Subcutaneous abdominal adipose tissue (tissue), 5 donors: ENCODE measurements at regions not wholly inside any gene's neighbourhood (a gene's known extent, or its start where the extent isn't known, plus 50 kb on each side); places are given as distances from the start of the nearest gene placed in this dataset.

ENCODE experiments used
- H3K27ac ChIP-seq: one replicate; pipeline ENCODE4 v1.7.0; 2013; ENCODE audit warnings: low read depth, mild to moderate bottlenecking, inconsistent platforms, low read length, moderate library complexity
- H3K27me3 ChIP-seq, 5 donors: one replicate each; pipeline ENCODE4 v1.7.0; 2013; ENCODE audit warnings: low read length in 5 of 5, inconsistent platforms in 1 of 5; ENCODE audit not compliant: control insufficient read depth in 5 of 5, insufficient read depth in 4 of 5
- H3K36me3 ChIP-seq, 5 donors: one replicate each; pipeline ENCODE4 v1.7.0; 2013; ENCODE audit warnings: low read length in 5 of 5; ENCODE audit not compliant: control insufficient read depth in 5 of 5, insufficient read depth in 5 of 5
- H3K4me1 ChIP-seq, 5 donors: one replicate each; pipeline ENCODE4 v1.7.0; 2013; ENCODE audit warnings: low read length in 5 of 5, mild to moderate bottlenecking in 3 of 5, moderate library complexity in 1 of 5; ENCODE audit not compliant: control insufficient read depth in 5 of 5, insufficient read depth in 5 of 5
- H3K4me3 ChIP-seq, 5 donors: one replicate each; pipeline ENCODE4 v1.7.0; 2013; ENCODE audit warnings: low read length in 5 of 5, low read depth in 1 of 5
- H3K9ac ChIP-seq, 5 donors: one replicate each; pipeline ENCODE4 v1.7.0; 2013; ENCODE audit warnings: low read length in 5 of 5, mild to moderate bottlenecking in 4 of 5, moderate library complexity in 3 of 5
- H3K9me3 ChIP-seq, 5 donors: one replicate each; pipeline ENCODE4 v1.7.0; 2013; ENCODE audit warnings: low read length in 5 of 5; ENCODE audit not compliant: control insufficient read depth in 5 of 5
- donor health status: healthy.
- donor health status: healthy.
- donor health status: healthy.
- donor health status: healthy.
- donor health status: healthy.

DNA sequence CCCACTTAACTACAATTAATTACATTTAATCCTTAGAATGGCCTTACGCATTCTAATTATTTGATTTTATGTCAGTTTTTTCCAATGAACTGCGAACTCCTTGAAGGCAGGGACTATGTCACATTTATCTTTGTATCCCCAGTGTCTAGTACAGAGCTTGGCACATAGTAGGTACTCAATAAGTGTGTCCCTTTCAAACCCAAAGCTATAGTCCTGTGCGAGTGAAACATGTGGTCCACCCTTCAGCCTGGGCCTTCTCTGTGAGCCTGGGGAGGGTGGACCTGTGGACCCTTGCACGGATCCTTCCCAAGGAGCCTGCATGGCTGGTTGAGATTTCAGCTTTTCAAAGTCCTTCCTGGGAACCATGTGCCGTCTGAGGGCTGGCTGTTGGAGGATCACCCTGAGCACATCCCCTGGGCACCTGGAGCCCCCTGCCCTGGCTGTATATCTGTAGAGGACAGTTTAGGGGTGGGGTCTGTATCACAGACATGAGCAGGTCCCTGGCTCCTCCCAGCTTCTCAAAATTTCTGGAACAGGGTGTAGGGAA lies 103.1 kb downstream of the IER5 start:
- Histone ChIP-seq H3K9ac (no peak overlapping the region), H3K36me3 (no peaks in the 10 kb centered on the region), H3K4me1 (peaks cover 0 to 9% (median 8%) of the 10 kb centered on the region in 5 donors), H3K27ac (no peak overlapping the region), H3K4me3 (no peak overlapping the region), H3K27me3 (peaks cover 0 to 9% (median 4%) of the 10 kb centered on the region in 5 donors), H3K9me3 (no peaks in the 10 kb centered on the region)

GRCh38 chr1:181192316-181192715 lies 103.8 kb downstream of the IER5 start:
- peaks cover 0 to 9% (median 8%) of the 10 kb centered on the region in 5 donors for H3K4me1 ChIP-seq
- no peaks in the 10 kb centered on the region for H3K36me3 ChIP-seq
- H3K27ac ChIP-seq = no peak overlapping the region
- peak overlapping the region in 1 of 5 donors; percentile 15 for H3K9ac ChIP-seq
- H3K4me3 ChIP-seq = no peak overlapping the region
- H3K9me3 ChIP-seq = no peaks in the 10 kb centered on the region
- peaks cover 0 to 9% (median 4%) of the 10 kb centered on the region in 5 donors for H3K27me3 ChIP-seq

GRCh38 chr1:181202986-181203555 lies 114.6 kb downstream of the IER5 start:
- Histone ChIP-seq H3K27ac (no peak overlapping the region), H3K9me3 (no peaks in the 10 kb centered on the region), H3K4me1 (no peaks in the 10 kb centered on the region), H3K4me3 (no peak overlapping the region), H3K36me3 (no peaks in the 10 kb centered on the region), H3K9ac (no peak overlapping the region), H3K27me3 (peaks cover 0 to 8% (median 0%) of the 10 kb centered on the region in 5 donors)

- Histone ChIP-seq H3K4me1 (no peaks in the 10 kb centered on the region), H3K27ac (no peak overlapping the region), H3K4me3 (no peak overlapping the region), H3K9me3 (no peaks in the 10 kb centered on the region), H3K9ac (no peak overlapping the region), H3K27me3 (peaks cover 0 to 8% (median 0%) of the 10 kb centered on the region in 5 donors), H3K36me3 (no peaks in the 10 kb centered on the region)
Observed at GRCh38 chr1:181204530-181204929, 116.0 kb downstream of the IER5 start.

GRCh38 chr1:181205901-181206300 lies 117.4 kb downstream of the IER5 start:
- Histone ChIP-seq H3K9me3 (no peaks in the 10 kb centered on the region), H3K27ac (no peak overlapping the region), H3K4me1 (no peaks in the 10 kb centered on the region), H3K4me3 (no peak overlapping the region), H3K27me3 (peaks cover 0 to 8% (median 2%) of the 10 kb centered on the region in 5 donors), H3K9ac (no peak overlapping the region), H3K36me3 (no peaks in the 10 kb centered on the region)

DNA sequence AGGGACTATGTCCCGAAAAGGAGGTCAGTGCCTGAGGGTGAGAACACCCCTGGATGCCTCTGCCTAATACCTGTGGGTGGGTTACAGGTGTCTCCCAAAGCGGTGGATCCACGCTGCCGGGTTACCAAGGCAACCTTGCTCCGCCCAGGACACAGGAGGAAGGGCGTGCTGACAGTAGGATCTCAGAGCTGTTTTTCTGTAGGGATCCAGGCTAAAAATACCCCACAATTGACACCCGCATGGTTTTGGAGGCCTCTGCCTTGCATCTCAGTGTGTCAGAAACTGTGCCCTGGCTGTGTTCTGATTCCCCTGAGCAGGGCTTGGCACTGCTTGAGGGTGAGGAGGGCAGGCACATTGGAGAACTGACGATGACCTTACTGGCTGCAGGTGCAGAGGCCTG lies 118.0 kb downstream of the IER5 start:
- Histone ChIP-seq H3K9me3 (no peaks in the 10 kb centered on the region), H3K27me3 (peaks cover 0 to 8% (median 2%) of the 10 kb centered on the region in 5 donors), H3K4me1 (no peaks in the 10 kb centered on the region), H3K9ac (no peak overlapping the region), H3K4me3 (no peak overlapping the region), H3K27ac (no peak overlapping the region), H3K36me3 (no peaks in the 10 kb centered on the region)

- no peak overlapping the region for H3K9ac ChIP-seq
- peaks cover 0 to 8% (median 2%) of the 10 kb centered on the region in 5 donors for H3K27me3 ChIP-seq
- H3K4me3 ChIP-seq = no peak overlapping the region
- no peaks in the 10 kb centered on the region for H3K36me3 ChIP-seq
- no peak overlapping the region for H3K27ac ChIP-seq
- no peaks in the 10 kb centered on the region for H3K9me3 ChIP-seq
- no peaks in the 10 kb centered on the region for H3K4me1 ChIP-seq
Observed at GRCh38 chr1:181206979-181207790, 118.7 kb downstream of the IER5 start.

DNA sequence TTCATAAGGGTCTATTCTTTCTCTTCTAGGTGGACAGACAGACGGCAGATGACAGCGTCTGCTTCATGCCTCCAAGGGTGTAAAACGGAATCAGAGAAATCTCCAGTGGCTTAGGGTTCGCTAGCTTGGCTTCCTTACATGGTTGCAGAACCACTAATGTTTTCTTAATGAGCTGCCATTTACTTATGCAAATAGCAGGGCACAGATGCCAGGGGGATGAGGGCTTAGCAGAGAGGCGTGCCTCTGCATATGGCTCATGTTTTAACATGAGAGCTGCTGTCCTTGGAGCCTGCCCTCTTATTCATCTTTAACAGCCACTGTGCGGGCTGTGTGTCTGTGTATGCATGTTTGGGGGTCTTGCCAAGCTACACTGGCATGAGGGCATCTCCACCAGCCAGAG lies 119.6 kb downstream of the IER5 start:
- H3K27ac ChIP-seq = no peak overlapping the region
- H3K36me3 ChIP-seq = no peaks in the 10 kb centered on the region
- no peaks in the 10 kb centered on the region for H3K9me3 ChIP-seq
- no peaks in the 10 kb centered on the region for H3K4me1 ChIP-seq
- H3K27me3 ChIP-seq = peaks cover 0 to 8% (median 2%) of the 10 kb centered on the region in 5 donors
- H3K4me3 ChIP-seq = no peak overlapping the region
- no peak overlapping the region for H3K9ac ChIP-seq

DNA sequence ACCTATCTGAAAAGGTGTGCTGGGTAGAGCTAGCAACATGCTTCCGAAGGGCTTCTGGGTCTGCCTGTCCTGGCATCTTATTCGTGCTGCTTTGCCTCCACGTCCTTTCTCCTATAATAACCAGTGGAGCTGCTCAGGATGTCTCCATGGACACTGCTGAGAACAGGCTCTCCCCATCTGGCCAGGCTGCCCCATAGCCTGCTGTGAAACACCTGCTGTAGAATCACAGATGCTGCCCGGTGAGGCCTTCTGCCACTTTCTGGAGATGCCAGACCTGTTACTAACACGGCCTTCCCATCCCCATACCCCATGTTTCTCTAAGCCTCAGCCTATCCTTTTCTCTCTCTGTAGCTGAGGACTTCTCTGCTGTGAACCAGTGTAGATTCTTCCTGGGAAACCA lies 120.5 kb downstream of the IER5 start:
- Histone ChIP-seq H3K4me1 (no peaks in the 10 kb centered on the region), H3K36me3 (no peaks in the 10 kb centered on the region), H3K4me3 (no peak overlapping the region), H3K27ac (no peak overlapping the region), H3K27me3 (peaks cover 0 to 8% (median 2%) of the 10 kb centered on the region in 5 donors), H3K9me3 (no peaks in the 10 kb centered on the region), H3K9ac (no peak overlapping the region)

GRCh38 chr1:181213056-181213455 lies 124.6 kb downstream of the IER5 start:
- H3K9ac ChIP-seq = no peak overlapping the region
- no peaks in the 10 kb centered on the region for H3K4me1 ChIP-seq
- no peak overlapping the region for H3K4me3 ChIP-seq
- H3K9me3 ChIP-seq = peaks cover 0 to 3% (median 0%) of the 10 kb centered on the region in 5 donors
- no peaks in the 10 kb centered on the region for H3K36me3 ChIP-seq
- H3K27ac ChIP-seq = no peak overlapping the region
- peaks cover 0 to 5% (median 0%) of the 10 kb centered on the region in 5 donors for H3K27me3 ChIP-seq
